Activated CD4-positive, alpha-beta T cell treated with anti-CD3 and anti-CD28 coated beads, Interleukin-2, amount 50 U/mL, for 1 hour (primary cell): ENCODE measurements at regions not wholly inside any gene's neighbourhood (a gene's known extent, or its start where the extent isn't known, plus 50 kb on each side); places are given as distances from the start of the nearest gene placed in this dataset.
"Not testable (repeated sequence)": the region's sequence is repeated elsewhere in the genome, so short reads cannot be mapped to it uniquely, and the experiment has no call there.

Experiments used
- DNase-seq: peaks from one replicate; pipeline ENCODE4 v3.0.0-alpha.2; 2020

- no peak for DNase-seq
Observed at GRCh38 chr22:47307326-47307725, 544.9 kb downstream of the TBC1D22A start.

- DNase-seq: no peak
Observed at GRCh38 chr22:47304854-47305253, 542.4 kb downstream of the TBC1D22A start.

- DNase-seq: no peak
Observed at GRCh38 chr22:47304191-47304831, 541.9 kb downstream of the TBC1D22A start.

GRCh38 chr22:47303161-47303890 is 540.9 kb downstream of the TBC1D22A start:
- DNase-seq: no peak

- not testable (repeated sequence) for DNase-seq
Observed at GRCh38 chr22:47302587-47302986, 540.1 kb downstream of the TBC1D22A start.

- DNase-seq: no peak
Observed at GRCh38 chr22:47301820-47302475, 539.5 kb downstream of the TBC1D22A start.

- DNase-seq: no peak
Observed at GRCh38 chr22:47300698-47301405, 538.4 kb downstream of the TBC1D22A start.

GRCh38 chr22:47299863-47300697 is 537.6 kb downstream of the TBC1D22A start:
- no peak for DNase-seq

- DNase-seq: no peak
Observed at GRCh38 chr22:47299211-47299862, 536.9 kb downstream of the TBC1D22A start.

- no peak for DNase-seq
Observed at GRCh38 chr22:47298017-47298785, 535.8 kb downstream of the TBC1D22A start.

GRCh38 chr22:47297261-47298016 is 535.0 kb downstream of the TBC1D22A start:
- DNase-seq: no peak

GRCh38 chr22:47296405-47297260 is 534.2 kb downstream of the TBC1D22A start:
- no peak for DNase-seq

GRCh38 chr22:47295982-47296381 is 533.5 kb downstream of the TBC1D22A start:
- DNase-seq: no peak

GRCh38 chr22:47295226-47295901 is 532.9 kb downstream of the TBC1D22A start:
- DNase-seq: no peak

GRCh38 chr22:47294576-47294975 is 532.1 kb downstream of the TBC1D22A start:
- DNase-seq: no peak

GRCh38 chr22:47294222-47294532 is 531.7 kb downstream of the TBC1D22A start:
- DNase-seq: no peak

- no peak for DNase-seq
Observed at GRCh38 chr22:47293368-47294221, 531.1 kb downstream of the TBC1D22A start.
